ENCODE measurements at regions not wholly inside any gene's neighbourhood (a gene's known extent, or its start where the extent isn't known, plus 50 kb on each side); places are given as distances from the start of the nearest gene placed in this dataset.

DNA sequence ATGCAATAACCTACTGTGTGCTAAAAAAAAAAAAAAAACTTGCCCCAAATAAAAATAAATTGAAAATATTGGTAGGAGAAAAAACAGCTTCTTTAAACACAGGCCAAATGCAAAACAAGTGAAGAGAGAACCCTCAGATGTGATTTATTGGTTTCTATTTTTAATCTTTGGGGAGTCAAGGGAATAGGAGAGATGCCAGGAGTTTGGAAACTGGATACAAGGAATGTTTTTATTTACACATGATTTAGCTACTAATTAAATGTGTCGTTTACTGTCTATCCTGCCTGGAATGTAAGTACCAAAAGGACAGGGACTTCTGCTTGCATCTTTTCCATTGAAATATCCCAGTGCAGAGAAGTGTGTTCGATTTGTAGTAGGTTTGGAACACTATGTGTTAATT, 810.7 kb downstream of the MAFB start:
- TF ChIP-seq, protein P1, sequence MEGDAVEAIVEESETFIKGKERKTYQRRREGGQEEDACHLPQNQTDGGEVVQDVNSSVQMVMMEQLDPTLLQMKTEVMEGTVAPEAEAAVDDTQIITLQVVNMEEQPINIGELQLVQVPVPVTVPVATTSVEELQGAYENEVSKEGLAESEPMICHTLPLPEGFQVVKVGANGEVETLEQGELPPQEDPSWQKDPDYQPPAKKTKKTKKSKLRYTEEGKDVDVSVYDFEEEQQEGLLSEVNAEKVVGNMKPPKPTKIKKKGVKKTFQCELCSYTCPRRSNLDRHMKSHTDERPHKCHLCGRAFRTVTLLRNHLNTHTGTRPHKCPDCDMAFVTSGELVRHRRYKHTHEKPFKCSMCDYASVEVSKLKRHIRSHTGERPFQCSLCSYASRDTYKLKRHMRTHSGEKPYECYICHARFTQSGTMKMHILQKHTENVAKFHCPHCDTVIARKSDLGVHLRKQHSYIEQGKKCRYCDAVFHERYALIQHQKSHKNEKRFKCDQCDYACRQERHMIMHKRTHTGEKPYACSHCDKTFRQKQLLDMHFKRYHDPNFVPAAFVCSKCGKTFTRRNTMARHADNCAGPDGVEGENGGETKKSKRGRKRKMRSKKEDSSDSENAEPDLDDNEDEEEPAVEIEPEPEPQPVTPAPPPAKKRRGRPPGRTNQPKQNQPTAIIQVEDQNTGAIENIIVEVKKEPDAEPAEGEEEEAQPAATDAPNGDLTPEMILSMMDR (IDR thresholded peaks at IDR 0.05) = no peak
- TF ChIP-seq POLR2AphosphoS5 (IDR thresholded peaks at IDR 0.05; ENCODE audit: insufficient read depth in 1 of 2, low read depth in 1 of 2) = no peak
